Gastrocnemius medialis (tissue), 4 donors: ENCODE measurements at regions not wholly inside any gene's neighbourhood (a gene's known extent, or its start where the extent isn't known, plus 50 kb on each side); places are given as distances from the start of the nearest gene placed in this dataset.

Source experiments
- ATAC-seq, 2 donors: fragments of 150-250 bp; one replicate each; pipeline ENCODE4 v1.9.1; 2016
- DNase-seq, 2 donors: peaks; one replicate each; pipeline ENCODE4 v3.0.0-alpha.2; 2019
- H3K27ac ChIP-seq, 4 donors: fragments of 200-600 bp; sonication (generic); 1 replicate in 1 of 4; 2 replicates in 3 of 4; pipeline ENCODE4 v1.5.1; 2016 to 2018; ENCODE audit warnings: mild to moderate bottlenecking in 2 of 4, moderate library complexity in 1 of 4
- H3K27me3 ChIP-seq, 3 donors: fragments of 200-600 bp; sonication (generic) in 2 of 3; 1 replicate in 1 of 3; 2 replicates in 2 of 3; pipeline versions ENCODE4 v1.5.1 to v1.6.0; 2016 to 2019; ENCODE audit warnings: mild to moderate bottlenecking in 1 of 3, moderate library complexity in 1 of 3
- H3K36me3 ChIP-seq, 2 donors: fragments of 200-600 bp; sonication (generic) in 1 of 2; one replicate each; pipeline ENCODE4 v1.5.1; 2017 to 2018
- H3K4me1 ChIP-seq, 2 donors: fragments of 200-600 bp; sonication (generic) in 1 of 2; one replicate each; pipeline ENCODE4 v1.5.1; 2016 to 2017; ENCODE audit warnings: mild to moderate bottlenecking in 2 of 2
- H3K4me3 ChIP-seq, 4 donors: fragments of 200-600 bp; sonication (generic) in 3 of 4; 1 replicate in 1 of 4; 2 replicates in 3 of 4; pipeline ENCODE4 v1.5.1; 2016 to 2019; ENCODE audit warnings: mild to moderate bottlenecking in 2 of 4
- H3K9me3 ChIP-seq, 3 donors: fragments of 200-600 bp; sonication (generic) in 2 of 3; 1 replicate in 1 of 3; 2 replicates in 2 of 3; pipeline ENCODE4 v1.5.1; 2016 to 2019
- POLR2A ChIP-seq, 2 donors: fragments of 450-650 bp; IDR thresholded peaks; one replicate each; pipeline ENCODE4 v1.6.1; 2017; ENCODE audit warnings: antibody characterized with exemption in 2 of 2, mild to moderate bottlenecking in 2 of 2, moderate library complexity in 2 of 2
- in situ Hi-C, 4 donors: fragments of 200-750 bp; cut with MboI; loops; one replicate each; pipeline versions ENCODE4 v1.15.0 to v1.8.0; 2017; ENCODE audit warnings: low sequenced_read_pairs in 4 of 4
- intact Hi-C: fragments of 100-400 bp; cut with DNase I; formaldehyde crosslinking; loops from one replicate; pipeline ENCODE4 v1.15.1; 2023; ENCODE audit warnings: low total_unique reads
- TF ChIP-seq, protein P1 (sequence below), 5 experiments: fragments of 450-650 bp in 3 of 5; fragments of 200-600 bp in 2 of 5; sonication (generic) in 2 of 5; IDR thresholded peaks in 4 of 5; conservative IDR thresholded peaks in 1 of 5; 1 replicate in 4 of 5; 2 replicates in 1 of 5; pipeline ENCODE4 v1.5.1; 2016 to 2019; ENCODE audit warnings: antibody characterized with exemption in 5 of 5, mild to moderate bottlenecking in 3 of 5, moderate library complexity in 3 of 5

DNA sequence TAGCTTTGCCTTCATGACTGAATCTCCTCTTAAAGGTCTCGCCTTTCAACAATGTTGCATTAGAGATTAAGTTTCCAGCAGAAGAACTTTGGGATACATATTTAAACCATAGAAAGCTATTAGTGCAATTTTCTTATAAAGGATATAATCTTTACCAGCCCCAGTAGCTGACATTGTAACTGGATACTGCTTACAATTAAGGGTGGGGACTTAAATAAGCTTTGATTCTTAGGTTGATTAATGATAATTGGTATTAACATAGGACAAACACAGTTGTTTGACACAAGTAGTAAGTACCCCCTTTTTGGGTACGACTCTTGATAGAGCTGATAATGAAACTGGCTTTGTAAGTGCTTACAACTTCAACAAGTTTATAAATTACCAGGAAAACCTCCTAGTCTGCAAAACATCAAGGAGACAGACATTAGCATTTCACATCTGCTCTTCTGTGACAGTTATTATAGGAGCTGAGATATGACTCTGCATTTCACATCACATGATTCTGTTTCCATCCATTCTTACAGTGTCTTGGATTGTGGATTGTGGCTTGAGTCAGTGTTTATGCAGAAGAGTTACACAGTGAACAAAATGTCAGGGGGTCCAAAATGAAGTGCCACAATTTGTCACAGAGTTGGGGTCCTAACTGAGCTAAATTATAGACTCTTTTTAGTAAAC, 249.1 kb upstream of the E2F7 start:
- intact Hi-C loops (no loop called here), in situ Hi-C loops (no loop called here)
- DNase-seq (no peak), ATAC-seq (no peak)
- TF ChIP-seq, protein P1, sequence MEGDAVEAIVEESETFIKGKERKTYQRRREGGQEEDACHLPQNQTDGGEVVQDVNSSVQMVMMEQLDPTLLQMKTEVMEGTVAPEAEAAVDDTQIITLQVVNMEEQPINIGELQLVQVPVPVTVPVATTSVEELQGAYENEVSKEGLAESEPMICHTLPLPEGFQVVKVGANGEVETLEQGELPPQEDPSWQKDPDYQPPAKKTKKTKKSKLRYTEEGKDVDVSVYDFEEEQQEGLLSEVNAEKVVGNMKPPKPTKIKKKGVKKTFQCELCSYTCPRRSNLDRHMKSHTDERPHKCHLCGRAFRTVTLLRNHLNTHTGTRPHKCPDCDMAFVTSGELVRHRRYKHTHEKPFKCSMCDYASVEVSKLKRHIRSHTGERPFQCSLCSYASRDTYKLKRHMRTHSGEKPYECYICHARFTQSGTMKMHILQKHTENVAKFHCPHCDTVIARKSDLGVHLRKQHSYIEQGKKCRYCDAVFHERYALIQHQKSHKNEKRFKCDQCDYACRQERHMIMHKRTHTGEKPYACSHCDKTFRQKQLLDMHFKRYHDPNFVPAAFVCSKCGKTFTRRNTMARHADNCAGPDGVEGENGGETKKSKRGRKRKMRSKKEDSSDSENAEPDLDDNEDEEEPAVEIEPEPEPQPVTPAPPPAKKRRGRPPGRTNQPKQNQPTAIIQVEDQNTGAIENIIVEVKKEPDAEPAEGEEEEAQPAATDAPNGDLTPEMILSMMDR (IDR thresholded peaks at IDR 0.05 in 4 of 5, conservative IDR thresholded peaks at IDR 0.05 in 1 of 5) = no peak
- TF ChIP-seq POLR2A (IDR thresholded peaks at IDR 0.05) = no peak
- H3K9me3 ChIP-seq = no peaks in the 10 kb centered on the region
- no peak overlapping the region for H3K4me3 ChIP-seq
- no peaks in the 10 kb centered on the region for H3K36me3 ChIP-seq
- no peaks in the 10 kb centered on the region for H3K4me1 ChIP-seq
- no peak overlapping the region for H3K27ac ChIP-seq
- H3K27me3 ChIP-seq = no peaks in the 10 kb centered on the region

DNA sequence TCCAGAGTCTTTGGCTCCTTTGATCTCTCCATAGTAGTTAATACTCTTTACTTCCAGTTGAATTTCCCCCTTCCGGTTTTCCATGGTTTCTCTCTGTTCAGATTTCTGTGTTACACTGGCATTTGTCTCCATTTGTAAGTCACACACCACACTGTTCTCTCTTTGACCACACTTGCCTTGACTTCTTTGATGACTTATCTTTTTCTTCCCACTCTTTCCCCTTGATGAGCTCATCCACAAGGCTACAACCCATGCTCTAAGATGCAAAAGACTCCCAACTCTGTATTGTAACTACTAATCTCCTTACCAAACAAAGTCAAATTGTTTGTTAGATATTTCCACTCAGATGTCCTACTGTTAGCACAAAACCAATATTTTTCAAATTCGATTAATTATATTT, 242.7 kb upstream of the E2F7 start:
- Histone ChIP-seq H3K4me3 (no peak overlapping the region), H3K27me3 (no peaks in the 10 kb centered on the region), H3K36me3 (no peaks in the 10 kb centered on the region), H3K9me3 (no peaks in the 10 kb centered on the region), H3K27ac (no peak overlapping the region), H3K4me1 (no peaks in the 10 kb centered on the region)
- intact Hi-C loops (no loop called here), in situ Hi-C loops (no loop called here)
- TF ChIP-seq, protein P1 (IDR thresholded peaks at IDR 0.05 in 4 of 5, conservative IDR thresholded peaks at IDR 0.05 in 1 of 5) = no peak
- TF ChIP-seq POLR2A (IDR thresholded peaks at IDR 0.05) = no peak
- ATAC-seq (no peak), DNase-seq (no peak)

DNA sequence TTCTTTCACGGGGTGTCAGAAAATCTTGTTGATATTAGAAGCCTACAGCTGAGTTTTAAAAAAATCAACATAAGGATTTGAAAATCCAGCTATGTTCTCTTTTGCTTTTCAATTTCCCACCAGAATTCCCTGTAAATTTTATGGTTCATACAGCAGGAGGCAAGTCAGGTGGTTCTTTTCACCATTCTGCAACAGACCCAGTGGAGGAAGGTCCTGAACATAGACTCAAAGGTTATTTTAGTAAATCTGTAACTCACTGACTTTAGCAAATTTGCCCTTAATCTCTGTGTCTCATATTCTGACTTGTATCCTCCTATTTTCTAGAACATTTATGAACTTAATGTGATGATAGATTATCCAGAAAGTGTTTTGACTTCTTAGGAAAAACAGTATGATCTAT, 235.4 kb upstream of the E2F7 start:
- no peaks in the 10 kb centered on the region for H3K4me1 ChIP-seq
- H3K27me3 ChIP-seq = no peaks in the 10 kb centered on the region
- H3K36me3 ChIP-seq = no peaks in the 10 kb centered on the region
- TF ChIP-seq, protein P1 (IDR thresholded peaks at IDR 0.05 in 4 of 5, conservative IDR thresholded peaks at IDR 0.05 in 1 of 5) = no peak
- TF ChIP-seq POLR2A (IDR thresholded peaks at IDR 0.05) = no peak
- intact Hi-C loops (no loop called here), in situ Hi-C loops (no loop called here)
- ATAC-seq (no peak), DNase-seq (no peak)
- no peak overlapping the region for H3K4me3 ChIP-seq
- H3K9me3 ChIP-seq = no peaks in the 10 kb centered on the region
- H3K27ac ChIP-seq = no peak overlapping the region

DNA sequence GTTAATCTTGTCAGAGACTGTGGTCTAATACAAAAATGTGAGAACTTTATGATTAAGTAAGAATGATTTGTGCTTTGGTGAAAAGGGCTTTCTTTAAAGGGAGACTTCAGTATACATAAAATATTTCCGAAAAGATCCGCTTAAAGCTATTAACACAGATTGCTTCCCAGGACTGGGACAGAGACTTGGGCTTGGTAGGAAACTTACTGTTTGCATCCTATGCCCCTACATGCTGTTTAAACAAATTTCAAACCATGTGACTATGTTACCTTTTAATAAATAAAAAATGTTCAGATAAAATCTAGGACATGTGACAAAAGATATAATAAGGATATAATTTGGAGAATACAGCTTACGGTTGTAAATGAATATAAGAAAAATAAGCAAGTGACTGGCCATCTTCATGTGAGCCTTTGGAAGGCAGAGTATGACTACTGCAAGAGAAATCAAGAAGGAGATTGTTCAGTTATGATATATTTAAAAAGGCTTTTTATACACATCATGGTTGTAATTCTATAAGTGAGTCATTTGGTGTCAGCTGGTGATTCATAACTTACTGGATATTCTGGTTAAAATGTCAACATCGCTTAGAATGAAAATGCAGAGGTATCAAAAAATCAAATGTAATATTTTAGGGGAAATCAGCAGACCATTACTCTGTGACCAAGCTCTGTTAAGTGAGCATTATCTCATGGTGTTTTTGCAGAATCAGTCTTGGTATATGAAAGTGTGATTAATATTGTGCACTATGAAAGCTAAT, 234.7 kb upstream of the E2F7 start:
- H3K4me1 ChIP-seq = no peaks in the 10 kb centered on the region
- no peak for TF ChIP-seq POLR2A (IDR thresholded peaks at IDR 0.05)
- TF ChIP-seq, protein P1 (IDR thresholded peaks at IDR 0.05 in 4 of 5, conservative IDR thresholded peaks at IDR 0.05 in 1 of 5) = no peak
- H3K27ac ChIP-seq = no peak overlapping the region
- H3K4me3 ChIP-seq = no peak overlapping the region
- ATAC-seq (no peak), DNase-seq (no peak)
- no peaks in the 10 kb centered on the region for H3K9me3 ChIP-seq
- H3K36me3 ChIP-seq = no peaks in the 10 kb centered on the region
- no peaks in the 10 kb centered on the region for H3K27me3 ChIP-seq
- in situ Hi-C loops = no loop called here
- intact Hi-C loops = no loop called here
